WTC11 (cell line): ENCODE measurements at regions not wholly inside any gene's neighbourhood (a gene's known extent, or its start where the extent isn't known, plus 50 kb on each side); places are given as distances from the start of the nearest gene placed in this dataset.

Experiments
- ATAC-seq: fragments of 200-7000 bp; cut with Tn5 transposase; 2 replicates; pipeline ENCODE4 v1.10.0; 2021; ENCODE audit warnings: mild to moderate bottlenecking, moderate library complexity
- CTCF ChIA-PET: fragments of 300-600 bp; sonication (Branson Sonifier 250); formaldehyde crosslinking; loops from one replicate; lab custom pipeline; 2021; ENCODE audit warnings: antibody characterized with exemption; lab: Charles Lee
- POLR2A ChIA-PET: fragments of 350-600 bp; sonication (Branson Sonifier 250); formaldehyde crosslinking; loops from one replicate; lab custom pipeline; 2021; ENCODE audit warnings: antibody characterized with exemption; lab: Charles Lee
- DNase-seq: peaks from one replicate; pipeline ENCODE4 v3.0.0; 2021; ENCODE audit warnings: low spot score
- H3K27ac Mint-ChIP-seq: 2 replicates; pipeline ENCODE4 v1.8.0; 2021; ENCODE audit warnings: mixed read lengths
- H3K27me3 Mint-ChIP-seq: 2 replicates; pipeline ENCODE4 v1.8.0; 2021; ENCODE audit warnings: low read depth, mild to moderate bottlenecking, moderate library complexity, mixed read lengths
- H3K36me3 Mint-ChIP-seq: 2 replicates; pipeline ENCODE4 v1.8.0; 2021; ENCODE audit warnings: mixed read lengths
- H3K4me1 Mint-ChIP-seq: 2 replicates; pipeline ENCODE4 v1.8.0; 2022; ENCODE audit warnings: mixed read lengths
- H3K4me3 Mint-ChIP-seq: 2 replicates; pipeline ENCODE4 v1.8.0; 2021; ENCODE audit warnings: mild to moderate bottlenecking, moderate library complexity, mixed read lengths
- H3K9me3 Mint-ChIP-seq: 2 replicates; pipeline ENCODE4 v1.8.0; 2021; ENCODE audit warnings: mixed read lengths
- ATF6 ChIP-seq: sonication (generic); formaldehyde crosslinking; IDR thresholded peaks from 2 replicates; pipeline ENCODE4 v1.8.1; 2023; ENCODE audit warnings: mild to moderate bottlenecking, missing genetic modification reagents
- E2F5 ChIP-seq: sonication (generic); formaldehyde crosslinking; IDR thresholded peaks from 2 replicates; pipeline ENCODE4 v1.8.1; 2022; ENCODE audit warnings: mild to moderate bottlenecking, moderate library complexity, missing genetic modification reagents
- MXD4 ChIP-seq: fragments of 250-450 bp; sonication (Bioruptor Pico); IDR thresholded peaks from 2 replicates; pipeline ENCODE4 v1.8.0; 2021; ENCODE audit warnings: mild to moderate bottlenecking, moderate library complexity, borderline replicate concordance
- NFATC4 ChIP-seq: fragments of 250-450 bp; sonication (Bioruptor Pico); IDR thresholded peaks from 2 replicates; pipeline ENCODE4 v1.9.0; 2021; ENCODE audit warnings: mild to moderate bottlenecking
- PRDM15 ChIP-seq: sonication (generic); formaldehyde crosslinking; IDR thresholded peaks from 2 replicates; pipeline ENCODE4 v1.8.0; 2022; ENCODE audit warnings: missing genetic modification reagents
- SMAD3 ChIP-seq: sonication (generic); formaldehyde crosslinking; IDR thresholded peaks from 2 replicates; pipeline ENCODE4 v1.8.0; 2022; ENCODE audit warnings: missing genetic modification reagents, mild to moderate bottlenecking, borderline replicate concordance
- TEAD4 ChIP-seq: sonication (generic); formaldehyde crosslinking; IDR thresholded peaks from 2 replicates; pipeline ENCODE4 v1.8.0; 2022; ENCODE audit warnings: mild to moderate bottlenecking, missing genetic modification reagents
- TP53 ChIP-seq: sonication (generic); formaldehyde crosslinking; IDR thresholded peaks from 2 replicates; pipeline ENCODE4 v1.8.1; 2023; ENCODE audit warnings: mild to moderate bottlenecking, missing genetic modification reagents
- USF1 ChIP-seq: sonication (generic); formaldehyde crosslinking; IDR thresholded peaks from 2 replicates; pipeline ENCODE4 v1.8.0; 2022; ENCODE audit warnings: mild to moderate bottlenecking, missing genetic modification reagents
- ZNF512 ChIP-seq: sonication (generic); formaldehyde crosslinking; IDR thresholded peaks from 2 replicates; pipeline ENCODE4 v1.8.1; 2022; ENCODE audit warnings: missing genetic modification reagents, borderline replicate concordance
- TF ChIP-seq, protein P1 (sequence below): sonication (generic); formaldehyde crosslinking; IDR thresholded peaks from 2 replicates; pipeline ENCODE4 v1.8.0; 2023; ENCODE audit warnings: mild to moderate bottlenecking, missing genetic modification reagents
- TF ChIP-seq, protein P2 (sequence below): sonication (generic); formaldehyde crosslinking; IDR thresholded peaks from 2 replicates; pipeline ENCODE4 v1.8.0; 2023; ENCODE audit warnings: missing genetic modification reagents, mild to moderate bottlenecking, borderline replicate concordance
- TF ChIP-seq, protein P3 (sequence below): sonication (generic); formaldehyde crosslinking; IDR thresholded peaks from 2 replicates; pipeline ENCODE4 v1.8.0; 2023; ENCODE audit warnings: missing genetic modification reagents

DNA sequence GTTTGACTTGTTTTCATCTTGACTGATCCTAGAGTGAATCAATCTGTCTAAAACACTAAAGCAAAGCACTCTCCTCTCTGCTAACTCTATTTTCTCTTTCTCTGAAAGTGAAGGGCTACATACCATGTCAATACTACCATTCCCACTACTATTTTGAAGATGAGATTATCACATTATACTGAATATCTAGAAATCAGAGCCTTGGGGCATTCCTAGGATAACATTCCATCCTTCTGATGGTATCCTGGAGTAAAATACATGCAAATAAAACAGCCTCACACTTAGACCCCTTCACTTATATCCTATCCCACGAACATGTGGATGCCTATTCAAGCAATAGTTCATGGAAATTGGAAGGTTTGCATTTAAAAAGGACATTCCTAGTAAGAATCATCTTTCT, 309.3 kb upstream of the ACTBL2 start:
- no peaks in the 10 kb centered on the region for H3K9me3 Mint-ChIP-seq
- ChIA-PET POLR2A (no interaction called here), CTCF (no interaction called here)
- H3K4me1 Mint-ChIP-seq, result no peaks in the 10 kb centered on the region
- no peaks in the 10 kb centered on the region for H3K27me3 Mint-ChIP-seq
- H3K36me3 Mint-ChIP-seq, result no peaks in the 10 kb centered on the region
- TF ChIP-seq, protein P1, sequence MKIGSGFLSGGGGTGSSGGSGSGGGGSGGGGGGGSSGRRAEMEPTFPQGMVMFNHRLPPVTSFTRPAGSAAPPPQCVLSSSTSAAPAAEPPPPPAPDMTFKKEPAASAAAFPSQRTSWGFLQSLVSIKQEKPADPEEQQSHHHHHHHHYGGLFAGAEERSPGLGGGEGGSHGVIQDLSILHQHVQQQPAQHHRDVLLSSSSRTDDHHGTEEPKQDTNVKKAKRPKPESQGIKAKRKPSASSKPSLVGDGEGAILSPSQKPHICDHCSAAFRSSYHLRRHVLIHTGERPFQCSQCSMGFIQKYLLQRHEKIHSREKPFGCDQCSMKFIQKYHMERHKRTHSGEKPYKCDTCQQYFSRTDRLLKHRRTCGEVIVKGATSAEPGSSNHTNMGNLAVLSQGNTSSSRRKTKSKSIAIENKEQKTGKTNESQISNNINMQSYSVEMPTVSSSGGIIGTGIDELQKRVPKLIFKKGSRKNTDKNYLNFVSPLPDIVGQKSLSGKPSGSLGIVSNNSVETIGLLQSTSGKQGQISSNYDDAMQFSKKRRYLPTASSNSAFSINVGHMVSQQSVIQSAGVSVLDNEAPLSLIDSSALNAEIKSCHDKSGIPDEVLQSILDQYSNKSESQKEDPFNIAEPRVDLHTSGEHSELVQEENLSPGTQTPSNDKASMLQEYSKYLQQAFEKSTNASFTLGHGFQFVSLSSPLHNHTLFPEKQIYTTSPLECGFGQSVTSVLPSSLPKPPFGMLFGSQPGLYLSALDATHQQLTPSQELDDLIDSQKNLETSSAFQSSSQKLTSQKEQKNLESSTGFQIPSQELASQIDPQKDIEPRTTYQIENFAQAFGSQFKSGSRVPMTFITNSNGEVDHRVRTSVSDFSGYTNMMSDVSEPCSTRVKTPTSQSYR, result no peak
- TF ChIP-seq E2F5 (CRISPR knock-in tag) (no peak), PRDM15 (CRISPR knock-in tag) (no peak), NFATC4 (CRISPR knock-in tag) (no peak), USF1 (no peak), TEAD4 (CRISPR knock-in tag) (no peak), ATF6 (CRISPR knock-in tag) (no peak)
- TF ChIP-seq, protein P2, sequence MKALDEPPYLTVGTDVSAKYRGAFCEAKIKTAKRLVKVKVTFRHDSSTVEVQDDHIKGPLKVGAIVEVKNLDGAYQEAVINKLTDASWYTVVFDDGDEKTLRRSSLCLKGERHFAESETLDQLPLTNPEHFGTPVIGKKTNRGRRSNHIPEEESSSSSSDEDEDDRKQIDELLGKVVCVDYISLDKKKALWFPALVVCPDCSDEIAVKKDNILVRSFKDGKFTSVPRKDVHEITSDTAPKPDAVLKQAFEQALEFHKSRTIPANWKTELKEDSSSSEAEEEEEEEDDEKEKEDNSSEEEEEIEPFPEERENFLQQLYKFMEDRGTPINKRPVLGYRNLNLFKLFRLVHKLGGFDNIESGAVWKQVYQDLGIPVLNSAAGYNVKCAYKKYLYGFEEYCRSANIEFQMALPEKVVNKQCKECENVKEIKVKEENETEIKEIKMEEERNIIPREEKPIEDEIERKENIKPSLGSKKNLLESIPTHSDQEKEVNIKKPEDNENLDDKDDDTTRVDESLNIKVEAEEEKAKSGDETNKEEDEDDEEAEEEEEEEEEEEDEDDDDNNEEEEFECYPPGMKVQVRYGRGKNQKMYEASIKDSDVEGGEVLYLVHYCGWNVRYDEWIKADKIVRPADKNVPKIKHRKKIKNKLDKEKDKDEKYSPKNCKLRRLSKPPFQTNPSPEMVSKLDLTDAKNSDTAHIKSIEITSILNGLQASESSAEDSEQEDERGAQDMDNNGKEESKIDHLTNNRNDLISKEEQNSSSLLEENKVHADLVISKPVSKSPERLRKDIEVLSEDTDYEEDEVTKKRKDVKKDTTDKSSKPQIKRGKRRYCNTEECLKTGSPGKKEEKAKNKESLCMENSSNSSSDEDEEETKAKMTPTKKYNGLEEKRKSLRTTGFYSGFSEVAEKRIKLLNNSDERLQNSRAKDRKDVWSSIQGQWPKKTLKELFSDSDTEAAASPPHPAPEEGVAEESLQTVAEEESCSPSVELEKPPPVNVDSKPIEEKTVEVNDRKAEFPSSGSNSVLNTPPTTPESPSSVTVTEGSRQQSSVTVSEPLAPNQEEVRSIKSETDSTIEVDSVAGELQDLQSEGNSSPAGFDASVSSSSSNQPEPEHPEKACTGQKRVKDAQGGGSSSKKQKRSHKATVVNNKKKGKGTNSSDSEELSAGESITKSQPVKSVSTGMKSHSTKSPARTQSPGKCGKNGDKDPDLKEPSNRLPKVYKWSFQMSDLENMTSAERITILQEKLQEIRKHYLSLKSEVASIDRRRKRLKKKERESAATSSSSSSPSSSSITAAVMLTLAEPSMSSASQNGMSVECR (CRISPR knock-in tag), result no peak
- DNase-seq (no peak), ATAC-seq (no peak)
- no peak overlapping the region for H3K4me3 Mint-ChIP-seq
- no peak overlapping the region for H3K27ac Mint-ChIP-seq

DNA sequence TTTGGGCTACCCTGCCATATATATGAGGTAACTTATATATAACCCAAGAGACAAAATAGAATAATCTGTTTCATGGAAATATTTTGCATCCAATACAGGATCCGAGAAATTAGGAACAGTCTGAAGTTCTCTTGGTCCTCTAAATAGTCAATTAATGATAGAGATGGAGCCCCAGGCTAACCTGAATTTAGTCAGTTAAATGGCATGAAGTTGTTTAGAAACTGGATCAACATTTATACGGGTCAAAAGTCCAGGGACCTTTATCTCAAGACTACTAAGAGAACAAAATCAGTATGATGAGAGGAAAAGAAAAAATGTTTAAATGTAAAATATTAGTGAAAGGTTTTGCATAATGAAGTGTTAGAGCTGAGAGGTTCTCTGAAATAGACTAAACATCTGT, 303.3 kb upstream of the ACTBL2 start:
- Mint-ChIP-seq H3K27ac (no peak overlapping the region), H3K27me3 (no peaks in the 10 kb centered on the region), H3K4me3 (no peak overlapping the region), H3K36me3 (no peaks in the 10 kb centered on the region), H3K4me1 (peaks cover 4% of the 10 kb centered on the region), H3K9me3 (no peaks in the 10 kb centered on the region)
- ChIA-PET POLR2A (no interaction called here), CTCF (no interaction called here)
- ATAC-seq (no peak), DNase-seq (no peak)
- TF ChIP-seq, protein P3, sequence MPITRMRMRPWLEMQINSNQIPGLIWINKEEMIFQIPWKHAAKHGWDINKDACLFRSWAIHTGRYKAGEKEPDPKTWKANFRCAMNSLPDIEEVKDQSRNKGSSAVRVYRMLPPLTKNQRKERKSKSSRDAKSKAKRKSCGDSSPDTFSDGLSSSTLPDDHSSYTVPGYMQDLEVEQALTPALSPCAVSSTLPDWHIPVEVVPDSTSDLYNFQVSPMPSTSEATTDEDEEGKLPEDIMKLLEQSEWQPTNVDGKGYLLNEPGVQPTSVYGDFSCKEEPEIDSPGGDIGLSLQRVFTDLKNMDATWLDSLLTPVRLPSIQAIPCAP (CRISPR knock-in tag), result no peak
- no peak for TF ChIP-seq SMAD3 (CRISPR knock-in tag)
- no peak for TF ChIP-seq MXD4
- no peak for TF ChIP-seq ZNF512
- no peak for TF ChIP-seq TP53 (CRISPR knock-in tag)
- TF ChIP-seq ATF6 (CRISPR knock-in tag), result no peak
